Body of pancreas (tissue), 4 donors: ENCODE measurements at regions not wholly inside any gene's neighbourhood (a gene's known extent, or its start where the extent isn't known, plus 50 kb on each side); places are given as distances from the start of the nearest gene placed in this dataset.

Experiments
- CTCF ChIP-seq, 7 experiments: fragments of 450-650 bp in 4 of 7; fragments of 200-600 bp in 3 of 7; sonication (generic) in 3 of 7; IDR thresholded peaks; one replicate each; pipeline ENCODE4 v1.5.1; 2016 to 2019; ENCODE audit warnings: antibody characterized with exemption in 7 of 7
- POLR2A ChIP-seq, 3 donors: fragments of 450-650 bp; IDR thresholded peaks; one replicate each; pipeline ENCODE4 v1.6.1; 2016; ENCODE audit warnings: antibody characterized with exemption in 3 of 3, mild to moderate bottlenecking in 2 of 3

DNA sequence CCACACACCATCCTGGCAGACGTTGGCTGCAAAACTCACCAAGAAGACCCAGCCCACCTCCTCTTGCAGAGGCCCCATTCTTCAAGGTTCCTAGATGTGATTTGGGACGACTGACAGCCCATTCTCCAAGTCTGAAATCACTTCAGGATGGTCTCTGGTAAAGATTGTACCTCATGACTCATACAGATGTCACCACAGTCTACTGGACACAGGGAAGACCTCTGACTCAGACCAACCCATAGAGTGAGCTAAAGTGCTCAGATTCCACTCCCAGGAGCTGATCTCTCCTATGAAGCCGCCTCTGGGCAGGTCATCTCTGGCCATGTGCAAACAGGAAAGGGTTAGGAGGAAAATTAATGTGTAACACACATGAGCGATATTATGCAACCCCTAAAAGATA is 102.4 kb upstream of the VWC2 start:
- TF ChIP-seq CTCF (IDR thresholded peaks at IDR 0.05) (no peak), POLR2A (IDR thresholded peaks at IDR 0.05) (no peak)
